ENCODE measurements at regions not wholly inside any gene's neighbourhood (a gene's known extent, or its start where the extent isn't known, plus 50 kb on each side); places are given as distances from the start of the nearest gene placed in this dataset.

DNA sequence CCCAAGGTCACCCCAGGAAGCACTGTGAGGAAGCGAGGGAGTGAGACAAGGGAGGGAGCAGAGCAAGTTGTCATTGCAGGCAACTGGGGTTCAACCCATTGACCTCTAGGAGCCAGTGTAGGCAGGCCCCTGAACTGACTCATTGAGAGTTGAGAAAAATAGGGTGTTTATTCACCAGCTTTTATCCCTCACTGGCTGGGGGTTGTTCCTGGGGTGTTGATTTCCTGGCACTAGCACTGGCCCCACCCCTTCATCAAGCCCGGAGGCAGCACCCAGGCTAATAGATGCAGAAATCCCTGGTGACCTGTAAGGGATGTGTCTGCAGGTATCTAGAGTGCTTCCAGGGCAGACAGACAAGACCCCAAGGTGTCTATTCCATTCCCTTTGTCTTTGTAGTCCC lies 183.9 kb downstream of the ARRDC4 start:
- DNase-seq, result no peak

DNA sequence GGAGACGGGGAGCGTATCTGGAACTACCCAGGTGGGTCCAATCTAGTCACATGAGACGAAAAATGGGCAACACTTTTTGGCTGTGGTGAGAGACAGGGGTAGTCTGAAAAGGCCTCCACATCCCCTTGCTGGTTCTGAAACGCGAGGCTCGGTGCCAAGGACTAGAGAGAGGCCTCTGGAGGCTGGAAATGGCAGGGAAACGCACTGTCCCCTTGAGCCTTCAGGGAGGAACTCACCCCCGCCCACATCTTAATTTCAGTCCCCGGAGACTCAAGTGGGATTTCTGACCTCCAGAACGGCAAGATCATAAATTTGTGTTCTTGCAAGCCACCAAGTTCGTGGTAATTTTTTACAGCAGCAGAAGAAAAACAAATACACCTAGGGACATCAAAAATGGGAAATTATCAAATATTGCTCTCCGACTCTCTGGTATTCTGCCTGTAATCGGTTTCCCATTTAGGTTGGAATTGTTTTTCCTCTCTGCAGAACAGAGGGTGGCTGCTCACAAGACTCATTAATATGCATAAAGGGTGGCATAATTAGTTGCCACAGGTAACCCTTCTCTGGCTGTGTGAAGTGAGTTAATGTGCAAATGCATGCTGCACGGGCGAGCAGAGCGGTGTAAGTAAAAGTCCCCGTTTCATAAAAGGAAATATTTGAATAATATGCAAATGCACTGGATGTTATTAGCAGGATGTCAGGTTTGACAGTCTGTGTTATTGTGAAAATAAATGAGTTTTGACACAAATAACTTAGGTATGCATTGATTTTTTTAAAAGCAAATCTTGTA lies 185.7 kb downstream of the ARRDC4 start:
- no peak for DNase-seq

DNA sequence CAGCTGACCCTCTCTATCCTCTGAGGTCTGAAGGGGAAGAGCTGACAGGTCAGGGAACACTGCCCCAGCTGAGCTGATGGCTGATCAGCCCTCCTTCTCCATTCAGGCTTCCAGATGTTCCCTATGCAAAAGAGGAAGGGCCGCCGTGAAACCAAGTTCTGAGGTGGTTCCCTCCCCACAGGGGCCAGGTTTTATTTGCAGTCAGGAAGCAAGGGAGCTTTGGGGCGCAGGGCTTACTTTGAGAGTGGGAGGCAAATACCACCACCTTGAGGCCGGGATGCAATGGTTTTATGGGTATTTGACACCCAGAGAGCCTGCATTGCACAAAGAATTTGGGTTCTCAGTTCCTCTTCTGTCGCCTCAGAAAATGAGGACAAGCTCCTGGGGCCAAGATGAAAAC lies 186.9 kb downstream of the ARRDC4 start:
- DNase-seq, result no peak

DNA sequence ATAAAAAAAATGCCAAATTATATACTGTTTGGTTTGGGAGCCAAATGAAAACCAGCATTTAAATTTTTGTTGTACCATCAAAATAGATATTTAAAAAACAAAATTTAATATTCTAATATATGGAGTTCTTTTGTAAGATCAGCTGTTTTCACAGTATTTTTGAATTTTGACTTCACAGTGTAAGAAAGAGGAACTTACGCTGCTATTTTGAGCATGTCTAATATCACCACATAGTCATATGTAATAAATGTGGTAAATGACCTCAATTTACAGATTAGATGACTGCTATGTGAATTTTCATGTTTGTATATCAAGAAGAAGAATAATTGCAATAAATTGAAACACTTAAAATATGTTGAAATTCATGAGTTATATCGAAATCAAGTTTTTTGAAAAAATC lies 189.6 kb downstream of the ARRDC4 start:
- DNase-seq, result no peak

DNA sequence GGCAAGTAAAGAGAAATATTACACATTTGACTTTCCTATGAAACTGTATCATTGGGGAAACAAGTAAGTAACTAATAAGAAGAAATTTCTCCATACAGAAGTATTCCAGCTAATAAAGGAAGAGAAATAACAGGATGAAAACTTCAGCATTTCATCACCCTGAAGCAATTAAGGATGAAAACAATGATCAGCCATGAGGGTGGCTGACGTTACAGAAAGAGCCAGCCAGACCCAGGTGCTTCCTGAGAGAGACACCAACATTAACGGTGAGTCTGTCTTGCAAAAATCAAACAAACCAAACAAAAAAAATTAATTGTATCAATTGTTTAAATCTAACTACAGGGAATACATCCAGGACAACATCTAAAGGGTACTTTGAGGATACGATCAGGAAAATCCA lies 190.0 kb downstream of the ARRDC4 start:
- DNase-seq, result no peak

DNA sequence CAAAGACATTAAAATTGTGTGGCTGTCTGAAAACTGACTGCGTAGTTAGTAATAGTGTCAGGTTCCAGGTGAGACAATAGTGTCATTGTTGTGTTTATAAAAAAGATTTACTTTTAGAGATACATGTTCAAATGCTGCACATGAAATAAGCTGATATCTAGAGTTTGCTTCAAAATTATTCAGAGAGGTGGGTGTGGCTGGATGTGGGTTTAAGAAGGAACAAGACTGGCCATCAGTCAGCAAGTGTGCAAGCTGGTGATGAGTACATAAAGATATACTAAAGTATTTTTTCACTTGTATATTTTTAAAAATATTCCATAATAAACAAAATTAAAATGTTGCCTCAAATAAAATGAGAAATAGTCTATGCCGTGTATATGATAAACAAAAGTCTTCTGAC lies 190.6 kb downstream of the ARRDC4 start:
- no peak for DNase-seq

DNA sequence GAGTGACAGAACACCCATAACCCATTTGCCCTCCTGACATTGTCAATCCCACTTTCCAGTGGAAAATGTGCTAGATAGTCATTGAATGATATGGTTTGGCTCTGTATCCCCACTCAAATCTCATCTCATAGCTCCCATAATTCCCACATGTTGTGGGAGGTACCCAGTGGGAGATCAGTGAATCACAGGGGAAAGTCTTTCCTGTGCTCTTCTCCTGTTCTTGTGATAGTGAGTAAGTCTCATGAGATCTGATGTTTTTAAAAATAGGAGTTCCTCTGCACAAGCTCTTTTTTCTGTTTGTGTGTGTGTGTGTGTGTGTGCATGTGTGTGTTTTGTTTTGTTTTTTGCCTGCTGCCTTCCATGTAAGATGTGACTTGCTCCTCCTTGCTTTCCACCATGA lies 191.7 kb downstream of the ARRDC4 start:
- no peak for DNase-seq

DNA sequence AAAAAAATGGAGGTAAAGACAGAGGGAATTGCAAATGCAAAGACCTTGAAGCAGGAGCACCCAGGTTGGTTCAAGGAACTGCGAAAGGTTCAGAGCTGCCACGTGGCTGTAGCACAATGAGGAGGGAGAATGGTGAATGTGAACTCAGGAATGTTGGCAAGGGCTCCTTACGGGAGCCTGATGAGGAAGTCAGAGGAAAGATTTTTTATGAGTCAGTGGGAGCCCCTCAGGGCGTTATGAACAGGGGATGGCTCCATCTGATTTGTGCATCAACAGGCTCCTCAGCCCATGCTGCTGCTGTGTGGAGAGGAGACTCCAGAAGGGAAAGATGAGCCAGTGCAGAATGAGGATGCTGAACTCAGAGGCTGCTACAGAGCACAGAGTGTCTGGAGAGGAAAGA lies 194.4 kb downstream of the ARRDC4 start:
- DNase-seq, result no peak

DNA sequence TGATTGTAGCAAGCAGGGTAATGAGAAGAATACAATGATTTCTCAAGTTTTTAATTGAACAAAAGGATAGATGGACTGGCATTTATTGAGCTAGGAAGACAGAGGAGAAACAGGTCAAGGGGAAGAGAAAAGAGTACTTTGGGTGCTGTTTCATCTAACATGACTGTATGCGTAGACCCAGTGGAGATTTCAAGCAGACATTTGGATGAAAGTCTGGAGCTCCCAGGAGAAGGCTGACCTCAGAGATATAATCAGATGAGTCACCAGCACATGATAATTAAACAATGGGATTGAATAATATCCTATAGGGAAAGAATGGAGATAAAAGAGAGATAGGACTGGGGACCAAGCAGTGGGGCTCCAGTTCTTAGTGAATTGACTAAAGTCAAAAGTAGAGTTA lies 194.9 kb downstream of the ARRDC4 start:
- no peak for DNase-seq

DNA sequence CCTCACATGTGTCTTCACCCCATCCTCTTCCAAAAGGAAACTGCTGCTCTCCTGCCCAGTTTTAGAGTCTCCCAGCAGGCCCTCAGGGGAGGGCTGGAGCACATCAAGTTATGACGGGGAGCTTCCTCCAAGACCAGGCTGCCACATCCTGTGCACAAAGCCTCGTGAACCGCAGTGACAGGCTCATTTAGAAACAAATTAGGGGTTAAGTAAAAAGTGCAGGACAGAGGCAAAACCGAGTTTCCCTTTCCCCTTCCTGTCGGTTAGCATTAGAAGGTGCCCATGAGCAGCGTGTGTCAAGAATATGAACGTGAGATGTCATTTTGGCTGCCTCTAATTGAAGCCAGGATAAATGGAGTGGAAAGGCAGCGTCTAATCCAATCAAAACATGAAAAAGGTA lies 199.7 kb downstream of the ARRDC4 start:
- no peak for DNase-seq

DNA sequence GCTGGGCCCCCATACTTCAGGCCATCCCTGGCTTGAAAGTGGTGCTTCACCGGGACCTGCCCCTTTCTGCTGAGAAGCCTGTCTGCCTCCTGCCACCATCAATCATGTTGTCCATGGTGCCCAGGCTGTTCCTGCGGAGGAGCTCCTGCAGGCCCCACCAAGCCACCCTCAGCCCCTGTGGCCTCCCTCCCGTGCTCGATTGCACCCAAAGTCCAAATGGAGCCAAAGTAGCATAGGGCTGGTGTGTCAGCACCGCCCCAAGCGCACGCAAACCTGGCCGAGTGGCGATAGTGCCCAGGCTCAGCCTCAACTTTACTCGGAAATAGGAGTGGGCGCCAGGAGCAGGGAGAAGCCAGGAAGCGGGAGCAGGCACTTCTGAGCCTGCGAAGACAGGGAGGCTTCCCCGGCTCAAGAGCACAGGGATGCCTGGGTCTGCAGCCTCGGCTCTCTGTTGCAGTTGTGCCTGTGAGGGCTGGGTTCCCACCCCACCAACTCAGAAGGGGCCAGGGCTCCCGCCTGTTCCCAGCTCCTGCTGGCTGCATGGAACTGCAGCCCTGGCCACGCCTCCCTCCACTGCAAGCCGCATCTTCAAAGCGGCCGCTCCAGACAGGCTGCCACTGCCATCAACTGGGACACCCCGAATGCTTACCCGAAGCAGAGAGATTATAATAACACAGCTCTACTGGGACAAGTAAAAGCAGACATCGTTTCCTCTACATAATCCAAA lies 203.0 kb downstream of the ARRDC4 start:
- no peak for DNase-seq

DNA sequence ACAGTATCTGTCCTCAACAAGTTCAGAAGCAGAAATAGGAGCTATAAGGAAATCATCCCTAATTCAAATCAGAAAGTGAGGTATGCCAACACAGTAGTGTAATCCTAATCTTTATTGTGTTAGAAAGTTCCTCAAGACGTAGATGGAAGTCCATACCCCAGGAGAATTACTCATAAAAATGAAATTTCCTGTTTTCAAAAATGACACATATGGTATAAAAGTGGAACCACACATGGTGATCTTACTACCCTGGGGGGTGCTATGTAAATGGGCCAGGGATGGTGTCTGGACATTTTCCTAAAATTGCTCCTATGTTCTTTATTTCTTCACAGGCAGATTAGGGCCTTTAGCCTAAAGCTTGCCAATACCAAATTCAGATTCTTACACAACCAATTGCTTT lies 204.1 kb downstream of the ARRDC4 start:
- DNase-seq, result no peak

DNA sequence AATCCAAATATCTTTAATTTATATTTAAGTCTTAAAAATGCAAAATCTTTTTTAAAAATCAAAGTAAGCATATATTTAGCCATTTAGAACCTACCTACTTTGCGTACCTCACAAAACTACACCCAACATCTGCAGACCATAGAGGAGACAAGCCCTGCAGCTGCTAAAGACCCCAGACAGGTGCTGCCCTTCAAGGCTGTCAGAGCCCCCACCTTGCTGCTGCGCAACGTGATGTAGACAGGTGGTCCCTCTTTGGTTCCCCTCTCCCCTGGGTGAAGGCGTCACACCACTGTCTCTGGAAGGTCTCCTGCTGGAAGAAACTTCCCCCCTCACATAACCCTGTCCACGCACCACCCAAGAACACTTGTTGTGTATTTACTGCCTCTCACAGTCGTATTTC lies 204.5 kb downstream of the ARRDC4 start:
- DNase-seq, result no peak

DNA sequence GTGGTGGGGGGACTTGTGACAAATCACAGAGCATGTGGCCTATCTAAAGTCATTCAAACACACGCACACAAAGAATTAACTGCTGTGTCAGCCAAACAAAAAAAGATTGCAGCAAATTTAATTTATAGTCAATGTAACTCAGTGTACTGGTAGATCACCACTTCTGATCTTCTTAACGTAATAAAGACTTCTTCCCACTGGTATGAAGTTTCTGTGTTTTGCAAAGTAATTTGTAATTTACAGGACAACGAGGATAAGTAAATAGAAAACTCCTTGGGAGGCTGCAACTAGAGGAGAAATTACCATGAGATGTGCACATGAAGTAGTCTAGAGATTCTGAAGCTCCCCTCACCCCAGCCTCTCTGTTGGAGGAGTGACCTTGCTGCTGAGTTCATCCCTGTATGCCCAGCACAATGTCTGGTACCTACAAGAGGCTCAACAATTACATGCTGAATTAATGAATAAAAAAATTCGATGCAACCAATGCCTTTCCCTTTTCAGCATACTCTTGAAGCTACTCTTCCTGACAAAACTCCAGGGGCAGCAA lies 207.3 kb downstream of the ARRDC4 start:
- DNase-seq, result no peak

DNA sequence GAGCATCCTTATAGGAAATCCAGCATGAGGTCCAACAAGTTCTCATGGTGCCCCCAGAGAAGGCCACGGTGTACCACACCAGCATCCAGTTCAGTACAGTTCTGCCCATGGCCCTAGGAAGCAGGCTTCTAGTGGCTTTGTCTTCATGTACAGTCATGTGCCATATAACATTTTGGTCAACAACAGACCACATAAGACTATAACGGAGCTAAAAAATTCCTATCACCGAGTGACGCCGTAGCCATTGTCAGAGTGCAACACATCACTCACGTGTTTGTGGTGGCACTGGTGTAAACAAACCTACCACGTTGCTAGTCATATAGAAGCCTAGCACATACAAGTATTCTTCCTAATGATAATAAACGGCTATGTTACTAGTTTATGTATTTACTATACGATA lies 209.0 kb downstream of the ARRDC4 start:
- DNase-seq, result no peak

DNA sequence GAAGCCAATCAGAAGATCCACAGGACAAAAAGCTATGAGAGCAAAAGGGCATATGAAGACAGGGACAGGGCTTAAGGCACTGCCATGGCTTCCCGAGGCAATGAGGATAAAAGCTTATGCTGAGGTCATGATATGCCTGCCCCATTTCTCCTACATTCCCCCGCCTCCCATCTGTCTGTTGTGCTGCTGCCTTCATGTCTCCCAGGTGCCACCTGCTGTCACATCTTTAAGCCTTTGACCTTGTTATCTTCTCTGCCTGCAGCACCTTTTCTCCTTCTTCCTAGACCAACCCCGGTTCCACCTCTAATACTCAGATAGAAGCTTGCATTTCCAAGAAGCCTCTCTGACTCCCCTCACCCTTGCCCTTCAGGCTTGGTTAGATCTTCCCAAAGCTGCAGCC lies 213.8 kb downstream of the ARRDC4 start:
- no peak for DNase-seq

DNA sequence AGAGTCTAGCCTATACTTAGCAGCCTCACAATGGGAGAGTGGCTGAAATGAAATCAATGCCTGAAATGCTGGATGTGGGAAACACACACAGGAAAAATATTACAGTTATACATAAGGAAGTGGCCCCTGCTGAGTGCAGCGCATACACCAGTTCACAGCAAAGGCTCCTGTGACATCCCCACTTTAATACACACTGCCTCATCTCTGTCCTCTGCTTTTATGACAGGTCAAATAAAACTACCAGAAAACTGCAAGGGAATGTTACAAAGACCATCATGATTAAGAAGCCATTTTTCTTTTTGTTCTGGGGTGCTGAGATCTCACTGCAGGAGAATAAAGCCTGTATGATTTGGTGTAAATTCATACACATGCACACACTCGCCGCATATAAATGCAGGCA lies 214.3 kb downstream of the ARRDC4 start:
- no peak for DNase-seq

DNA sequence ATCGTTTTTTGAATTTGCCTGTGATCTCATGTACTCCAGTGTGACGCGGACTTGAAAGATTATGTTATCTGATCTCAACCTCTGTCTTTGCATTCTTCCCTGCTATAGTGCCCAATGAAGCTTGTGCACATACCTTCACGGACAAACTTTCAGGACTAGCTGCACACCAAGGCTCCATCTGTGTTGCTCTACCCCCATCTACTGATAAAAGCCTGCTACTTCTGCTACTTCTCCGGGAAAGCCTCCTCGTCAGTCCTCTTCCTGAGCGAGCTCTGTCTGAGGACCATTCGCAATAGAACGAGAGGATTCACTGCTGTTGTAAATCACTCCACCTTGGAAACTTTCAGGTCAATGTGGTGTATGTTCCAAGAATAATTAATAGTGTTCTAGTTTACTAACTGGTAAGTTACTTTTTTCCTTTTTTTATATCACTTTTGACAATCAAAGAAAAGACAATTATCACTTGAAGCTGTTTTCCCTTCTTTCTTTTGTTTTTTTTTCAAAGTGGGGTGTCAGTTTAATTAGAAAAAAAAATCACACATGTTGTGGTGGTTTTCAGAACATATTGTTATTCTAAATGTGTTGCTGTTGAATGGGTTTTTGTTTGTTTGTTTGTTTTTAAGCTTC lies 217.6 kb downstream of the ARRDC4 start:
- DNase-seq, result no peak

DNA sequence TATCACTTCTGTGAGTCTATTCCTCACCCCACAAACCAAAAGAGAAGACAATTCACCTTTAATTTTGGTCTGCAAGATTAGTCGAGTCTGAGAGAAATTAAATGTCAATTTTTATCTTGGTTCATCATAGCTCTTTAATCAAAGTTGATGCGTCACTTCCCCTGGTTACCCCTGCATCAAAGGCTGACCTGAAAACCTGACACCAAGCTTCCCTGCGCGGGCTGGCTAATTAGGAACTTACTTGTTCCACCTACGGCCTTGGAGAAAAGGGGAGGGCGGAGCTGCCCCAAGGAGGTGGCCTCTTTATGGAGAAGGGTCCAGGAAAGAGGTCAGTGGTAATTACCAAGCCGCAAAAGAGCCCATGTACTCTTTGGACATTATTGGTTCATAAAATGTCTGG lies 218.4 kb downstream of the ARRDC4 start:
- DNase-seq, result no peak

DNA sequence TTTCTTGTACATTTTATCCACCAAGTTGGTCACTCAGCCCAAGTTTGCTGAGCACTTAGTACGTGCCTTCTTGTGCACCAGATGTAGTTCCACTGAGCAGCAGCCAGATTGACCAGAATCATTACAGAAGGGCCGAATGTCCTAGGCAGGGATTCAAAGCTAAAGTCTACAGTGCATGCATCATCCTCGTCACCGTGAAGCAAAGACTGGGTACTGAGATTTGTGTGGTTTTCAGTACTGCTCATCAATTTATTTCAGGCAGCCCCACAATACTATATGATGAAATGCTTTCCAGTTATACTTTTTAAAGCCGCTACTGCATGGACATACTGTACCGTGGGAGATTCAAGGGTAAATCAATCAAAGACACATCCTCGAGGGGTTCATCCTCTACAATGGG lies 227.0 kb downstream of the ARRDC4 start:
- no peak for DNase-seq

DNA sequence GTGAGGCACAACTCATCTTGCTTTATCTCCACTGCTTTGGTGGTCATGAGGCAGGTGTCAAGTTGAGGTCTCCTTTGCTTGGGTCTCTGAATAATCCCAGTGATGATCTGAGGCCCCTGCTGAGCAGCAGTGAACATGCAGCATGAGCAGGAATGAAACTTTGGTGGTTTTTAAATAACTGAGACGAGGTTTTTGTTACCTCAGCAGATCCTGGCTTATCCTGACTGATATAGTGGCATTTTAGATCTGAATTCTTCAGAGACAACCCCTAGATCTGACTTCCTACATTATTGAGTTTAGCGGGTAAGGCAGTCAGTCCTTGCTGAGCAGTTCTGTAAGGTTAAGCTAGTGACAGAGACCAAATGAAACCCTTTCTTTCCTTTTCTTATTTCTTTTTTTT lies 230.4 kb downstream of the ARRDC4 start:
- no peak for DNase-seq

DNA sequence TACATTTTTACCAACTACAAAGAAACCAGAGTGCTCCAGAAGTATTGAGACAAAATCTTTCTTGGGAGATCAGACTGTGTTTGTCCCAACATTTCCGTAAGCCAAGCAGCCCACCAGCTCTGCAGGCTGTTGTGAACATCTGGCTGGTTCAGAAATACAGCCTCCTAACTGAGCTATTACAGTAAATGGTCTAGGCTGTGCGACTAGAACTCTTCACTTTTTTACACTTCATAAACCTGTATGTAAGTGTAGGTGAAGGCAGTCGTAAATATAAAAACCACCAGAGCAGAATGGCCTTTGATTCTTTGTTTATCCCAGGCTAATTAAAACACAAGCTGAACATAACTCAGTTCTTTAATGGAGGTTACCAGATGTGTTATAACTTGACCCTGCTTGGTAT lies 235.3 kb downstream of the ARRDC4 start:
- no peak for DNase-seq

DNA sequence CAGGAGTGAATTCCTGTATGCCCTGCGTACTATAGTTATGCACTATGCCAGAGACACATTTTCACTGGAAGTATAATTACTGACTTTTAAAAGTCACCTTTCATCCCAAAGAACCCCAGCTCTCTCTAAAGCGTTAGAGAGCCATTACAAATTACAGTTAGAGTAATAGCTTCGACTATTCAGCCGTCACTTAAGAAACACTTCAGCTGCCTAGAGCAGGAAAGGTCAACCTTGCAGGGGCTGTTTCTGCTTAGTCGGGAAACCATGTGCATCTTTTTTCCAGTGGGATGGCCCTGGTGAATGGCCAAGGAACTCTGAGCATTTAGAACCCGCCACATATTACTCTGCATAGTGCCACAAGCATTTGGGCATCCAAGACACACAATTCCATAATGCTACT lies 235.9 kb downstream of the ARRDC4 start:
- DNase-seq, result no peak

DNA sequence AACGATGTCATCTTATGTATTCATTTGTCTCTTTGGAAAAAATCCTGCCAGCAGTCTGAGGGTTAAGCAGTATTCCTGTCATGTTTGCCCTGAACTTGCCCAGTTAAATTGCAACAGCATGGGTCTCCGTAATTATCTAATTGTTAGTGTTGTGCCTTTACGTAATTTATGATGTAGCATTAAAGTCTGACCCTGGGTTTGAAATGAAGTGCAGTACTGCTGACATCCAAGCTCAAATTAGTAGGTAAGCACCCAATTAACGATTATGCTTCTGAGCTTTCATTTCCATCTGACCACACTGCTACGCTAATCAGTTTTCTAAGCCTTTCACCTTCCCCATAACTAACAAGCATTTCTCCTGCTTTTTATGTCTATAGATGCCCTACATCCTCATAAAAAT lies 241.8 kb downstream of the ARRDC4 start:
- no peak for DNase-seq
